ENCODE measurements at regions not wholly inside any gene's neighbourhood (a gene's known extent, or its start where the extent isn't known, plus 50 kb on each side); places are given as distances from the start of the nearest gene placed in this dataset.

- no peak overlapping the region for H2AFZ ChIP-seq (ENCODE audit: low read length)
- peaks cover 0 to 5% (median 1%) of the 10 kb centered on the region in 4 experiments; a peak in 4 of 7 replicates for H3K27me3 ChIP-seq (replicated peaks in 1 of 4; ENCODE audit: control insufficient read depth in 3 of 4, extremely low read depth in 1 of 4, insufficient read depth in 3 of 4, low read length in 3 of 4)
- no peak overlapping the region for H4K8ac ChIP-seq (ENCODE audit: extremely low read depth, insufficient read depth, low read length)
- no peak overlapping the region for H3K4me3 ChIP-seq (ENCODE audit: extremely low read depth in 1 of 4, insufficient read depth in 2 of 4, low read depth in 3 of 4, low read length in 4 of 4)
- no peak overlapping the region for H3K18ac ChIP-seq (ENCODE audit: extremely low read depth, low read length)
- peaks cover 18 to 37% of the 10 kb centered on the region in 2 experiments for H3K9me3 ChIP-seq (ENCODE audit: insufficient read depth in 2 of 2, low read depth in 1 of 2, low read length in 1 of 2)
- no peak overlapping the region for H3K56ac ChIP-seq (replicated peaks; ENCODE audit: insufficient read length, low read depth, low read length)
- no peak for TF ChIP-seq RNF2 (IDR thresholded peaks at IDR 0.05; ENCODE audit: borderline replicate concordance, low read depth, low read length, missing control alignments, poor library complexity, severe bottlenecking)
- no peak for TF ChIP-seq SIN3A (conservative IDR thresholded peaks at IDR 0.05 in 1 of 2, IDR thresholded peaks at IDR 0.05 in 1 of 2; ENCODE audit: low read depth in 1 of 2, low read length in 2 of 2)
- TF ChIP-seq CTCF (IDR thresholded peaks at IDR 0.05; ENCODE audit: control extremely low read depth in 1 of 3, insufficient read depth in 1 of 3, low read depth in 1 of 3, low read length in 3 of 3), result no peak
- TF ChIP-seq KDM1A (IDR thresholded peaks at IDR 0.05; ENCODE audit: borderline replicate concordance, low read length), result no peak
- TF ChIP-seq SP1 (IDR thresholded peaks at IDR 0.05; ENCODE audit: low read depth, low read length), result no peak
- no peak for TF ChIP-seq BACH1 (IDR thresholded peaks at IDR 0.05; ENCODE audit: low read length)
- TF ChIP-seq ZNF274 (IDR thresholded peaks at IDR 0.05; ENCODE audit: borderline replicate concordance, extremely low read depth, low read length), result no peak
- no peaks in the 10 kb centered on the region for H3K79me2 ChIP-seq (ENCODE audit: control insufficient read depth in 1 of 2, insufficient read depth in 2 of 2, low read length in 2 of 2)
- no peak overlapping the region for H4K5ac ChIP-seq (ENCODE audit: insufficient read length, low read depth, low read length)
- H4K91ac ChIP-seq (replicated peaks; ENCODE audit: insufficient read length, low read length), result no peak overlapping the region
- 91% methylated on average over 10 of the region's 10 CpGs; no CpG with 5 or more reads in 1 of the 2 experiments for WGBS, 2 experiments (ENCODE audit: extremely low coverage in 1 of 2, insufficient coverage in 1 of 2, insufficient read length in 1 of 2, insufficient replicate concordance in 2 of 2, low coverage in 1 of 2, low lambda C conversion rate in 2 of 2, missing lambda C conversion rate in 1 of 2)
- DNase-seq (ENCODE audit: low read depth in 1 of 2, low spot score in 2 of 2), result no peak
- H2AK5ac ChIP-seq (ENCODE audit: low read depth, low read length), result no peak overlapping the region
- H3K23ac ChIP-seq (ENCODE audit: insufficient read length), result no peak overlapping the region
- H3K79me1 ChIP-seq (ENCODE audit: low read depth, low read length), result no peaks in the 10 kb centered on the region
- no peaks in the 10 kb centered on the region for H3K23me2 ChIP-seq (ENCODE audit: low read depth, low read length)
- no peak for FAIRE-seq
- no peak overlapping the region for H3K4me2 ChIP-seq (ENCODE audit: insufficient read depth in 1 of 2, low read depth in 2 of 2, low read length in 2 of 2)
- no peak overlapping the region for H3K27ac ChIP-seq (ENCODE audit: low read depth, low read length)
- H2BK15ac ChIP-seq (ENCODE audit: low read length), result no peak overlapping the region
- H2BK12ac ChIP-seq (ENCODE audit: low read depth, low read length), result no peak overlapping the region
- no peaks in the 10 kb centered on the region for H4K20me1 ChIP-seq (replicated peaks in 1 of 2; ENCODE audit: control insufficient read depth in 1 of 2, insufficient read depth in 2 of 2, low read length in 2 of 2)
- H3K14ac ChIP-seq (ENCODE audit: insufficient read length), result no peak overlapping the region
- no peak overlapping the region for H3K4ac ChIP-seq (replicated peaks; ENCODE audit: insufficient read length, low read depth, low read length)
- no peak overlapping the region for H2BK5ac ChIP-seq (ENCODE audit: low read depth, low read length)
- no peak overlapping the region for H3K9ac ChIP-seq (replicated peaks in 1 of 4; ENCODE audit: extremely low read depth in 1 of 4, low read depth in 3 of 4, low read length in 3 of 4)
- ChIA-PET POLR2A (ENCODE audit: partially characterized antibody) (no interaction called here), CTCF (ENCODE audit: partially characterized antibody) (interaction anchor here (0.7 to 1.5 kb wide), 3 partner anchors 11 to 284 kb away, joined by 3 to 6 read pairs (median 5); no protein-coding TSS in a partner anchor)
- no peak overlapping the region for H2BK120ac ChIP-seq (replicated peaks; ENCODE audit: low read depth, low read length)
- H2BK20ac ChIP-seq (ENCODE audit: low read length), result no peak overlapping the region
- no peaks in the 10 kb centered on the region for H3K4me1 ChIP-seq (replicated peaks in 1 of 4; ENCODE audit: control insufficient read depth in 3 of 4, insufficient read depth in 4 of 4, low read length in 3 of 4)
- no peaks in the 10 kb centered on the region for H3K36me3 ChIP-seq (ENCODE audit: control insufficient read depth in 2 of 4, insufficient read depth in 4 of 4, low read length in 3 of 4)
These were observed 137.9 kb downstream of the CDH26 start for GRCh38 chr20:60096166-60096565.

Data from H1 (cell line).